Vagina (tissue), 2 donors: ENCODE measurements at regions not wholly inside any gene's neighbourhood (a gene's known extent, or its start where the extent isn't known, plus 50 kb on each side); places are given as distances from the start of the nearest gene placed in this dataset.

Source experiments
- CTCF ChIP-seq, 3 experiments: fragments of 450-650 bp in 2 of 3; fragments of 200-600 bp in 1 of 3; sonication (generic) in 1 of 3; IDR thresholded peaks; one replicate each; pipeline ENCODE4 v1.5.1; 2017 to 2019; ENCODE audit warnings: antibody characterized with exemption in 3 of 3, mild to moderate bottlenecking in 2 of 3, moderate library complexity in 2 of 3
- POLR2AphosphoS5 ChIP-seq, 2 donors: sonication (generic); formaldehyde crosslinking; IDR thresholded peaks; one replicate each; pipeline ENCODE4 v1.9.0; 2017; ENCODE audit warnings: antibody characterized with exemption in 2 of 2, mild to moderate bottlenecking in 2 of 2, low read depth in 1 of 2; ENCODE audit not compliant: insufficient read depth in 1 of 2

- TF ChIP-seq CTCF (IDR thresholded peaks at IDR 0.05) (no peak), POLR2AphosphoS5 (IDR thresholded peaks at IDR 0.05; ENCODE audit: insufficient read depth in 1 of 2, low read depth in 1 of 2) (no peak)
Observed at GRCh38 chr10:130453721-130454542, 317.7 kb downstream of the GLRX3 start.
